ENCODE measurements at regions not wholly inside any gene's neighbourhood (a gene's known extent, or its start where the extent isn't known, plus 50 kb on each side); places are given as distances from the start of the nearest gene placed in this dataset.

DNA sequence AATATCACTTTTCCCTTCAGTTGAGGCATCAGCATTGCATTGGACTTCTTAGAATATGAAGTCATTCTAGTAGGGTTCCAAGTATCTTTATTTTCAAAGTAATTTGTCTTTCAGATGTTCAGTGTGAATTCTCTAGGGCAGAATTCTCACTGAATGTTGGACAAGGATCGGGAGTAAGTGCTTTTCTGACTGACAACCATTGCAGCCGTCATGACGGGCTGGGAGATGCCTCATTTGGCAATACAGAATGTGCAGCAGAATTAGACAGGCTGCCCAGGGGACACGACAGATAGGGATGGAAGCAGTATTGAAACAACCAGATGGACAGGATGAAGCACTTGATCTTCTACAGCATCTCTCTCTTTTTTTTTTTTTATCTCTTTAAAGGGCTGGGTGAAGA, 129.0 kb downstream of the ICE1 start:
- no peak for DNase-seq (ENCODE audit: low read depth)

- DNase-seq (ENCODE audit: low read depth), result no peak
Observed at GRCh38 chr5:5546408-5546807, 123.9 kb downstream of the ICE1 start.

GRCh38 chr5:5544094-5544663, 121.7 kb downstream of the ICE1 start:
- no peak for DNase-seq (ENCODE audit: low read depth)

DNA sequence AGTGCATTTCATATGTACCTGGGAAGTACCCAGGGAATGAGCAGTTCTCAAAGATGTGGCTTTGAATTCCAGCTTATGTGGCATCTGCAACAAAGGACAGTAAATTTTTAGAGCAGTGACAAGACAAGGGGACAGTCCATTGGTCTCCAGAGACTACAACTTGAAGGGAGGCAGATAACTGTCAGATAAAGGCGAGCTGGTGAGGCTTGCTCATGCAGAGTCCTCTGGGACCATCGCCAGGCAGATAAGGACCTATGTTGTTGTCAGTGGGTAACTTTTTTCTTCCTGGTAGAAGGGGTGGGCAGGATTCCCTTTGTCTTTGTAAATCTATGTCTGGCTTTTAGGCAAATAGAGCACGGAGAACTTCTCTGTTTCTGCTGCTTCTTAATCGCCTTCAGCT, 120.2 kb downstream of the ICE1 start:
- DNase-seq (ENCODE audit: low read depth), result no peak

- DNase-seq (ENCODE audit: low read depth), result no peak
Observed at GRCh38 chr5:5540065-5540464, 117.6 kb downstream of the ICE1 start.
